Trophoblast cell (in vitro differentiated cells and primary cell): ENCODE measurements at regions not wholly inside any gene's neighbourhood (a gene's known extent, or its start where the extent isn't known, plus 50 kb on each side); places are given as distances from the start of the nearest gene placed in this dataset.

Source experiments
- DNase-seq, 2 donors: peaks; one replicate each; pipeline ENCODE4 v3.0.0-alpha.2; 2016
- H2AFZ ChIP-seq: 2 replicates; pipeline ENCODE4 v1.6.1; 2013; ENCODE audit warnings: low read length, moderate library complexity, mild to moderate bottlenecking; ENCODE audit not compliant: insufficient read depth, poor library complexity
- H2AK5ac ChIP-seq: 2 replicates; pipeline ENCODE4 v1.6.1; 2013; ENCODE audit warnings: mild to moderate bottlenecking, low read length
- H2BK120ac ChIP-seq: 2 replicates; pipeline ENCODE4 v1.6.1; 2013; ENCODE audit warnings: low read length, mild to moderate bottlenecking, moderate library complexity; ENCODE audit not compliant: insufficient read depth, poor library complexity
- H2BK12ac ChIP-seq: 2 replicates; pipeline ENCODE4 v1.6.1; 2013; ENCODE audit warnings: mild to moderate bottlenecking, low read length, moderate library complexity
- H2BK5ac ChIP-seq: 2 replicates; pipeline ENCODE4 v1.6.1; 2013; ENCODE audit warnings: low read length, low read depth, moderate library complexity, mild to moderate bottlenecking; ENCODE audit not compliant: poor library complexity
- H3K14ac ChIP-seq: 2 replicates; pipeline ENCODE4 v1.6.1; 2013; ENCODE audit warnings: mild to moderate bottlenecking, low read length
- H3K18ac ChIP-seq: 2 replicates; pipeline ENCODE4 v1.6.1; 2013; ENCODE audit warnings: mild to moderate bottlenecking, low read length
- H3K23ac ChIP-seq: 2 replicates; pipeline ENCODE4 v1.6.1; 2013; ENCODE audit warnings: low read length
- H3K27ac ChIP-seq: 2 replicates; pipeline ENCODE4 v1.5.1; 2013; ENCODE audit warnings: low read depth, mild to moderate bottlenecking, inconsistent platforms, low read length, moderate library complexity
- H3K27me3 ChIP-seq: 2 replicates; pipeline ENCODE4 v1.6.1; 2013; ENCODE audit warnings: inconsistent platforms, mild to moderate bottlenecking, low read length, moderate library complexity; ENCODE audit not compliant: insufficient read depth
- H3K36me3 ChIP-seq, 2 experiments: 1 replicate in 1 of 2; 2 replicates in 1 of 2; pipeline ENCODE4 v1.6.1; 2013; ENCODE audit warnings: low read length in 2 of 2, mild to moderate bottlenecking in 2 of 2, moderate library complexity in 1 of 2; ENCODE audit not compliant: insufficient read depth in 2 of 2, control insufficient read depth in 1 of 2
- H3K4ac ChIP-seq: 2 replicates; pipeline ENCODE4 v1.6.1; 2013; ENCODE audit warnings: low read depth, mild to moderate bottlenecking, low read length, moderate library complexity
- H3K4me1 ChIP-seq, 2 experiments: 1 replicate in 1 of 2; 2 replicates in 1 of 2; pipeline ENCODE4 v1.6.1; 2013; ENCODE audit warnings: low read length in 2 of 2, mild to moderate bottlenecking in 2 of 2, moderate library complexity in 1 of 2; ENCODE audit not compliant: insufficient read depth in 2 of 2, control insufficient read depth in 1 of 2
- H3K4me2 ChIP-seq: 2 replicates; pipeline ENCODE4 v1.6.1; 2013; ENCODE audit warnings: inconsistent platforms, mild to moderate bottlenecking, low read length, moderate library complexity
- H3K4me3 ChIP-seq: 2 replicates; pipeline ENCODE4 v1.5.1; 2013; ENCODE audit warnings: mild to moderate bottlenecking, low read depth, low read length, inconsistent platforms
- H3K79me1 ChIP-seq: one replicate; pipeline ENCODE4 v1.6.1; 2013; ENCODE audit warnings: low read length
- H3K79me2 ChIP-seq: 2 replicates; pipeline ENCODE4 v1.6.1; 2013; ENCODE audit warnings: low read length, mild to moderate bottlenecking; ENCODE audit not compliant: control insufficient read depth, insufficient read depth, poor library complexity
- H3K9ac ChIP-seq: 2 replicates; pipeline ENCODE4 v1.6.1; 2013; ENCODE audit warnings: mild to moderate bottlenecking, low read length
- H3K9me3 ChIP-seq: 2 replicates; pipeline ENCODE4 v1.6.1; 2013; ENCODE audit warnings: low read depth, mild to moderate bottlenecking, control low read depth, inconsistent platforms, low read length; ENCODE audit not compliant: insufficient read depth
- H4K12ac ChIP-seq: 2 replicates; pipeline ENCODE4 v1.6.1; 2013; ENCODE audit warnings: low read depth, mild to moderate bottlenecking, low read length, moderate library complexity
- H4K8ac ChIP-seq: 2 replicates; pipeline ENCODE4 v1.6.1; 2013; ENCODE audit warnings: low read depth, mild to moderate bottlenecking, low read length, moderate library complexity
- H4K91ac ChIP-seq: one replicate; pipeline ENCODE4 v1.6.1; 2013; ENCODE audit warnings: low read depth, mild to moderate bottlenecking, low read length, moderate library complexity
- WGBS: extraction: QIAGEN DNeasy Blood & Tissue Kit; methylation state at CpG from one replicate; pipeline ENCODE4 v1.1.7; 2013; ENCODE audit warnings: missing lambda C conversion rate; ENCODE audit not compliant: insufficient read length, insufficient coverage; ENCODE audit errors: extremely low coverage; 5-methylcytosine and 5-hydroxymethylcytosine counted together

- Histone ChIP-seq H3K4me1 (no peaks in the 10 kb centered on the region), H4K12ac (no peak overlapping the region), H2BK120ac (no peak overlapping the region), H4K8ac (no peak overlapping the region), H2AFZ (no peak overlapping the region), H3K9me3 (no peaks in the 10 kb centered on the region), H3K79me2 (no peaks in the 10 kb centered on the region), H3K4me3 (no peak overlapping the region), H2BK12ac (no peak overlapping the region), H2AK5ac (no peak overlapping the region), H3K79me1 (no peaks in the 10 kb centered on the region), H3K4me2 (no peak overlapping the region), H3K27me3 (no peaks in the 10 kb centered on the region), H3K23ac (no peak overlapping the region), H3K14ac (no peak overlapping the region), H3K9ac (no peak overlapping the region), H4K91ac (no peak overlapping the region), H2BK5ac (no peak overlapping the region), H3K4ac (no peak overlapping the region), H3K36me3 (no peaks in the 10 kb centered on the region), H3K18ac (no peak overlapping the region), H3K27ac (no peak overlapping the region)
- DNase-seq: no peak
- WGBS: no CpG with 5 or more reads among the region's 3 CpGs
Measured at GRCh38 chr2:146108993-146109392, 1589.1 kb upstream of the ZEB2 start.

DNA sequence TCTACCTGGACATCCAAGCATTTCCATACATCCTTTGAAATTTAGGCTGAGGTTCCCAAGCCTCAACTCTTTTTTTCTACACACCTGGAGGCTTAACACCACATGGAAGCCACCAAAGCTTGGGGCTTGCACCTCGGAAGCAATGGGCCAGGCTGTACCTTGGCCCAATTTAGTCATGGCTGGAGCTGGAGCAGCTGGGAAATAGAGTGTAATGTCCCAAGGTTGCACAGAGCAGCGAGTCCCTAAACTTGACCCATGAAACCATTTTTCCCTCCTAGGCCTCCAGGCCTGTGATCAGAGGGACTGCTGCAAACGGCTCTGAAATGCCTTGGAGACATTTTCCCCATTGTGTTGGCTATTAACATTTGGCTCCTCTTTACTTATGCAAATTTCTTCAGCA lies 1574.3 kb upstream of the ZEB2 start:
- DNase-seq: no peak
- H4K91ac ChIP-seq: no peak overlapping the region
- no peaks in the 10 kb centered on the region for H3K27me3 ChIP-seq
- no peak overlapping the region for H2AFZ ChIP-seq
- no CpG with 5 or more reads among the region's 3 CpGs for WGBS
- H2BK120ac ChIP-seq: no peak overlapping the region
- no peaks in the 10 kb centered on the region for H3K79me2 ChIP-seq
- no peak overlapping the region for H3K23ac ChIP-seq
- H3K79me1 ChIP-seq: no peaks in the 10 kb centered on the region
- no peak overlapping the region for H3K4ac ChIP-seq
- peaks cover 0 to 2% of the 10 kb centered on the region in 2 experiments for H3K36me3 ChIP-seq
- H4K8ac ChIP-seq: no peak overlapping the region
- no peak overlapping the region for H3K18ac ChIP-seq
- H3K14ac ChIP-seq: no peak overlapping the region
- no peak overlapping the region for H3K9ac ChIP-seq
- no peak overlapping the region for H2BK12ac ChIP-seq
- peaks cover 10% of the 10 kb centered on the region for H3K9me3 ChIP-seq
- H4K12ac ChIP-seq: no peak overlapping the region
- no peak overlapping the region for H3K4me2 ChIP-seq
- no peak overlapping the region for H3K4me3 ChIP-seq
- H2BK5ac ChIP-seq: no peak overlapping the region
- H3K4me1 ChIP-seq: no peaks in the 10 kb centered on the region
- H3K27ac ChIP-seq: no peak overlapping the region
- no peak overlapping the region for H2AK5ac ChIP-seq

GRCh38 chr2:146081459-146081858 lies 1561.5 kb upstream of the ZEB2 start:
- no peaks in the 10 kb centered on the region for H3K9me3 ChIP-seq
- no peak overlapping the region for H2BK120ac ChIP-seq
- H4K8ac ChIP-seq: no peak overlapping the region
- H3K27me3 ChIP-seq: no peaks in the 10 kb centered on the region
- no peak overlapping the region for H2AFZ ChIP-seq
- H3K14ac ChIP-seq: no peak overlapping the region
- WGBS: no CpG with 5 or more reads among the region's 1 CpG
- H3K9ac ChIP-seq: no peak overlapping the region
- no peak overlapping the region for H4K91ac ChIP-seq
- H3K4me2 ChIP-seq: no peak overlapping the region
- no peak overlapping the region for H3K4me3 ChIP-seq
- no peak overlapping the region for H4K12ac ChIP-seq
- H2BK5ac ChIP-seq: no peak overlapping the region
- H3K79me1 ChIP-seq: no peaks in the 10 kb centered on the region
- no peaks in the 10 kb centered on the region for H3K36me3 ChIP-seq
- H2BK12ac ChIP-seq: no peak overlapping the region
- H3K18ac ChIP-seq: no peak overlapping the region
- no peaks in the 10 kb centered on the region for H3K79me2 ChIP-seq
- no peak for DNase-seq
- H3K4ac ChIP-seq: no peak overlapping the region
- no peaks in the 10 kb centered on the region for H3K4me1 ChIP-seq
- H3K23ac ChIP-seq: no peak overlapping the region
- H2AK5ac ChIP-seq: no peak overlapping the region
- H3K27ac ChIP-seq: no peak overlapping the region

DNA sequence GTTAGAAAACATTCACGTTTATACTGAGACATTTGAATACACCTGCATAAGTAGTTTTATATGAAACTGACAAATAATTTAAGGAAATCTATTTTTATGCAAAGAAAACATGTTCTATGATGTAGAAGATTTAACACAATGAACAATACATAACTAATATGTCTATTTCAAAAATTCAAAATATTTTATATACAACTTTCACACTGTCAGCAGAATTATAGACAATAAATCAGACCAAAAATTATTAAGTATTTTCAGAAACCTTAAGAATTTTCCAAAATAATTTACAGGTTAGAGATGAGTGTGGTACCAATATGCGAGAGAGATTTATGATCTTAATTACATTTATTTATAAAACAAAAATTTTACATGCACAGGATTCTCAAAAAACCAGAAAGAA lies 1561.0 kb upstream of the ZEB2 start:
- Histone ChIP-seq H3K36me3 (no peaks in the 10 kb centered on the region), H4K8ac (no peak overlapping the region), H2BK5ac (no peak overlapping the region), H4K12ac (no peak overlapping the region), H3K79me1 (no peaks in the 10 kb centered on the region), H3K9ac (no peak overlapping the region), H3K27me3 (no peaks in the 10 kb centered on the region), H3K4me3 (no peak overlapping the region), H3K14ac (no peak overlapping the region), H2AK5ac (no peak overlapping the region), H3K4ac (no peak overlapping the region), H3K4me2 (no peak overlapping the region), H3K27ac (no peak overlapping the region), H4K91ac (no peak overlapping the region), H2BK120ac (no peak overlapping the region), H3K4me1 (no peaks in the 10 kb centered on the region), H2AFZ (no peak overlapping the region), H3K79me2 (no peaks in the 10 kb centered on the region), H3K23ac (no peak overlapping the region), H2BK12ac (no peak overlapping the region), H3K9me3 (no peaks in the 10 kb centered on the region), H3K18ac (no peak overlapping the region)
- no peak for DNase-seq
- WGBS: no CpG with 5 or more reads among the region's 2 CpGs
